Left lung (tissue), 4 donors: ENCODE measurements at regions not wholly inside any gene's neighbourhood (a gene's known extent, or its start where the extent isn't known, plus 50 kb on each side); places are given as distances from the start of the nearest gene placed in this dataset.

Source experiments
- ATAC-seq: fragments of 200-7000 bp; cut with Tn5 transposase; one replicate; pipeline ENCODE4 v1.9.1; 2020; ENCODE audit warnings: moderate library complexity
- DNase-seq, 4 donors: peaks; one replicate each; pipeline ENCODE4 v3.0.0-alpha.2; 2013 to 2020
- H3K27ac ChIP-seq, 2 donors: fragments of 200-600 bp; sonication (generic) in 1 of 2; one replicate each; pipeline versions ENCODE4 v1.5.0 to v1.8.0; 2020 to 2021
- H3K27me3 ChIP-seq, 2 donors: fragments of 200-600 bp; sonication (generic) in 1 of 2; one replicate each; pipeline versions ENCODE4 v1.5.0 to v1.8.0; 2020 to 2021
- H3K36me3 ChIP-seq, 2 donors: fragments of 200-600 bp; sonication (generic) in 1 of 2; one replicate each; pipeline versions ENCODE4 v1.5.0 to v1.8.0; 2020 to 2021
- H3K4me1 ChIP-seq, 2 donors: fragments of 200-600 bp; one replicate each; pipeline ENCODE4 v1.8.0; 2021
- H3K4me3 ChIP-seq, 2 donors: fragments of 200-600 bp; sonication (generic) in 1 of 2; one replicate each; pipeline versions ENCODE4 v1.5.0 to v1.8.0; 2020 to 2021; ENCODE audit warnings: mild to moderate bottlenecking in 1 of 2
- H3K9me3 ChIP-seq, 2 donors: fragments of 200-600 bp; sonication (generic) in 1 of 2; one replicate each; pipeline versions ENCODE4 v1.5.0 to v1.8.0; 2020 to 2021
- CTCF ChIP-seq, 2 donors: fragments of 200-600 bp; sonication (generic) in 1 of 2; IDR thresholded peaks; one replicate each; pipeline versions ENCODE4 v1.5.0 to v1.8.0; 2021; ENCODE audit warnings: antibody characterized with exemption in 2 of 2
- intact Hi-C, 2 donors: fragments of 100-400 bp; cut with DNase I; formaldehyde crosslinking; loops; one replicate each; pipeline versions ENCODE4 v1.11.2 to v1.14.2; 2022
- donor health status: DM: no; HTN: yes; CAD: no.
- donor health status: DM: no; HTN: no; CAD: no.

GRCh38 chr13:79906345-79906744 is 425.4 kb downstream of the NDFIP2 start:
- no peak for ATAC-seq
- intact Hi-C loops, result no loop called here
- no peak for DNase-seq
- H3K27me3 ChIP-seq, result no peaks in the 10 kb centered on the region
- H3K4me1 ChIP-seq, result no peaks in the 10 kb centered on the region
- no peaks in the 10 kb centered on the region for H3K9me3 ChIP-seq
- H3K27ac ChIP-seq, result no peak overlapping the region
- TF ChIP-seq CTCF (IDR thresholded peaks at IDR 0.05), result no peak
- H3K36me3 ChIP-seq, result no peaks in the 10 kb centered on the region
- H3K4me3 ChIP-seq, result no peak overlapping the region

GRCh38 chr13:79905018-79905417 is 424.1 kb downstream of the NDFIP2 start:
- no peaks in the 10 kb centered on the region for H3K36me3 ChIP-seq
- no peak for DNase-seq
- no peak for ATAC-seq
- no peak overlapping the region for H3K4me3 ChIP-seq
- no peaks in the 10 kb centered on the region for H3K4me1 ChIP-seq
- H3K27ac ChIP-seq, result no peak overlapping the region
- TF ChIP-seq CTCF (IDR thresholded peaks at IDR 0.05), result no peak
- no peaks in the 10 kb centered on the region for H3K9me3 ChIP-seq
- no peaks in the 10 kb centered on the region for H3K27me3 ChIP-seq
- intact Hi-C loops, result no loop called here

GRCh38 chr13:79904581-79904980 is 423.6 kb downstream of the NDFIP2 start:
- H3K27me3 ChIP-seq, result no peaks in the 10 kb centered on the region
- no peak overlapping the region for H3K4me3 ChIP-seq
- no peaks in the 10 kb centered on the region for H3K9me3 ChIP-seq
- H3K36me3 ChIP-seq, result no peaks in the 10 kb centered on the region
- no peak for ATAC-seq
- no peak for DNase-seq
- H3K27ac ChIP-seq, result no peak overlapping the region
- H3K4me1 ChIP-seq, result no peaks in the 10 kb centered on the region
- TF ChIP-seq CTCF (IDR thresholded peaks at IDR 0.05), result no peak
- intact Hi-C loops, result no loop called here

- Histone ChIP-seq H3K4me1 (no peaks in the 10 kb centered on the region), H3K36me3 (no peaks in the 10 kb centered on the region), H3K9me3 (no peaks in the 10 kb centered on the region), H3K27me3 (no peaks in the 10 kb centered on the region), H3K4me3 (no peak overlapping the region), H3K27ac (no peak overlapping the region)
- TF ChIP-seq CTCF (IDR thresholded peaks at IDR 0.05), result no peak
- no peak for ATAC-seq
- intact Hi-C loops, result no loop called here
- peak in 1 of 4 donors; percentile 10 for DNase-seq
Observed at GRCh38 chr13:79901336-79901735, 420.4 kb downstream of the NDFIP2 start.

GRCh38 chr13:79900356-79900755 is 419.4 kb downstream of the NDFIP2 start:
- intact Hi-C loops, result no loop called here
- no peak for TF ChIP-seq CTCF (IDR thresholded peaks at IDR 0.05)
- H3K4me3 ChIP-seq, result no peak overlapping the region
- H3K27ac ChIP-seq, result no peak overlapping the region
- H3K4me1 ChIP-seq, result no peaks in the 10 kb centered on the region
- H3K9me3 ChIP-seq, result no peaks in the 10 kb centered on the region
- DNase-seq (no peak), ATAC-seq (no peak)
- no peaks in the 10 kb centered on the region for H3K27me3 ChIP-seq
- H3K36me3 ChIP-seq, result no peaks in the 10 kb centered on the region
